Right lobe of liver (tissue), 4 donors: ENCODE measurements at regions not wholly inside any gene's neighbourhood (a gene's known extent, or its start where the extent isn't known, plus 50 kb on each side); places are given as distances from the start of the nearest gene placed in this dataset.

Source experiments
- POLR2A ChIP-seq: fragments of 450-650 bp; IDR thresholded peaks from one replicate; pipeline ENCODE4 v1.6.1; 2017; ENCODE audit warnings: antibody characterized with exemption, mild to moderate bottlenecking
- TF ChIP-seq, protein P1 (sequence below), 4 donors: fragments of 200-600 bp in 3 of 4; fragments of 450-650 bp in 1 of 4; IDR thresholded peaks; one replicate each; pipeline versions ENCODE4 v1.5.1 to v1.8.0; 2016 to 2022; ENCODE audit warnings: antibody characterized with exemption in 4 of 4, mild to moderate bottlenecking in 2 of 4
- donor health status: DM: no; HTN: no; CAD: no.
- donor health status: DM: no; HTN: no; CAD: no.
- donor health status: DM: no; HTN: yes; CAD: no.

DNA sequence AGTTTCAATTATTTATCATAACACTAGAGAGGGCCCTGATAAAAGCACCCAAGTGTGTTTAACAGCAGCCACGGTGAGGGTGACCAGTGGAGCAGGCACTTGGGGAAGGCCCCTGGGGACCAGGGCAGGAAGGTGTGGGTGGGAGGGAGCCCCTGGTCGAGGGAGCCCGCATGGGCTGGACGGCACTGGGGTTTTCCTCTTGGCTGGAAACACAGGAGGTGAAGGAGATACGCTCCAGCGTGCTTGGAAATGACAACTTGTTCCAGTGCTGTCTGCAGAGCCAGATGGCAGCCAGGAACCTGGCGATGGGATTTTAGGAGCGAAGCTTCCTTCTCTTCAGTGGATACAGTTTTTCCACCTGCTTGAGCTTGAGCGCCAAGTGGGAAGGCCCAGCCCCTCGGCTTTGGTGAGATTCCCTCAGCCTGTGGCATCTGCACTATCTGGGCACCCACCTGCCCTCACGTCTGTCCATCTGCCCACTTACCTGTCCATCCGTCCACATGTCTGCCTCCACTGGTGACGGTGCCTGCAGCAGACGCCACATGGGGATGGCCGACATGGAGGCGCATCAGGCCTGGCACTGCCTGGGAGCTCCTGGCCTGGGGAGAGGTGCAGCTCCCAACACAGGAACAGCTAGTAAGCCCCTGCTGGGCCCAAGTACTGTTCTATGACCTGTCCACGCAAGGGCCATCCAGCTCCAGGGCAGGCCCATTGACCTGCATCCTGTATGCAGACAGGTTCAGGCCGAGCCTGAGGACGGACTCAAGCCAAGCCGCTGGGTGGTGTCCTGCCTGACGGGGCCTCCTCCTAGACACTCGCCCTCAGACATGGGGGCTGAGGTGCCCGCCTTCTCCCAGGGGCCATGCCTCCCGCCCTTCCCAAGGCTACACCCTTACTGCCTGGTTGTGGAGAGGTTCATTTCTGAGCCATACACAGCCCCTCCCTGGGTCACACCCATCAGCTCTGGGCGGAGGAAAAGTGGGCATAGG is 192.2 kb upstream of the C14orf180 start:
- TF ChIP-seq, protein P1, sequence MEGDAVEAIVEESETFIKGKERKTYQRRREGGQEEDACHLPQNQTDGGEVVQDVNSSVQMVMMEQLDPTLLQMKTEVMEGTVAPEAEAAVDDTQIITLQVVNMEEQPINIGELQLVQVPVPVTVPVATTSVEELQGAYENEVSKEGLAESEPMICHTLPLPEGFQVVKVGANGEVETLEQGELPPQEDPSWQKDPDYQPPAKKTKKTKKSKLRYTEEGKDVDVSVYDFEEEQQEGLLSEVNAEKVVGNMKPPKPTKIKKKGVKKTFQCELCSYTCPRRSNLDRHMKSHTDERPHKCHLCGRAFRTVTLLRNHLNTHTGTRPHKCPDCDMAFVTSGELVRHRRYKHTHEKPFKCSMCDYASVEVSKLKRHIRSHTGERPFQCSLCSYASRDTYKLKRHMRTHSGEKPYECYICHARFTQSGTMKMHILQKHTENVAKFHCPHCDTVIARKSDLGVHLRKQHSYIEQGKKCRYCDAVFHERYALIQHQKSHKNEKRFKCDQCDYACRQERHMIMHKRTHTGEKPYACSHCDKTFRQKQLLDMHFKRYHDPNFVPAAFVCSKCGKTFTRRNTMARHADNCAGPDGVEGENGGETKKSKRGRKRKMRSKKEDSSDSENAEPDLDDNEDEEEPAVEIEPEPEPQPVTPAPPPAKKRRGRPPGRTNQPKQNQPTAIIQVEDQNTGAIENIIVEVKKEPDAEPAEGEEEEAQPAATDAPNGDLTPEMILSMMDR (IDR thresholded peaks at IDR 0.05): no peak
- TF ChIP-seq POLR2A: no peak
